H1 (cell line): ENCODE measurements at regions not wholly inside any gene's neighbourhood (a gene's known extent, or its start where the extent isn't known, plus 50 kb on each side); places are given as distances from the start of the nearest gene placed in this dataset.

Experiments used
- CTCF ChIA-PET: fragments of 300-600 bp; sonication (Branson Sonifier 250); formaldehyde crosslinking; loops from one replicate; lab custom pipeline; 2021; ENCODE audit not compliant: partially characterized antibody; lab: Charles Lee
- POLR2A ChIA-PET: fragments of 300-600 bp; sonication (Branson Sonifier 250); formaldehyde crosslinking; loops from one replicate; lab custom pipeline; 2021; ENCODE audit warnings: inconsistent platforms; ENCODE audit not compliant: partially characterized antibody; lab: Charles Lee
- DNase-seq, 2 experiments: peaks; one replicate each; pipeline versions ENCODE4 v3.0.0 to v3.0.0-alpha.2; 2010 to 2022; ENCODE audit warnings: low spot score in 2 of 2, low read depth in 1 of 2, mixed read lengths in 1 of 2
- FAIRE-seq: peaks from 2 replicates; lab custom pipeline; 2011; peaks lifted over from hg19 to GRCh38; lab: Jason Lieb, UNC
- H2AFZ ChIP-seq: 2 replicates; pipeline ENCODE4 v1.8.1; 2012; ENCODE audit warnings: low read length, inconsistent platforms
- H2AK5ac ChIP-seq: 2 replicates; pipeline ENCODE4 v1.6.1; 2013; ENCODE audit warnings: low read depth, low read length
- H2BK120ac ChIP-seq: replicated peaks from 2 replicates; pipeline ENCODE3; 2013; ENCODE audit warnings: low read depth, low read length, inconsistent platforms
- H2BK12ac ChIP-seq: 2 replicates; pipeline ENCODE4 v1.6.1; 2013; ENCODE audit warnings: low read depth, low read length
- H2BK15ac ChIP-seq: 2 replicates; pipeline ENCODE4 v1.6.1; 2013; ENCODE audit warnings: low read length
- H2BK20ac ChIP-seq: 2 replicates; pipeline ENCODE4 v1.6.1; 2013; ENCODE audit warnings: low read length
- H2BK5ac ChIP-seq: 2 replicates; pipeline ENCODE4 v1.6.1; 2013; ENCODE audit warnings: low read depth, low read length
- H3K14ac ChIP-seq: 2 replicates; pipeline ENCODE4 v1.6.1; 2013; ENCODE audit warnings: inconsistent platforms; ENCODE audit not compliant: insufficient read length
- H3K18ac ChIP-seq: 2 replicates; pipeline ENCODE4 v1.6.1; 2013; ENCODE audit warnings: low read length; ENCODE audit errors: extremely low read depth
- H3K23ac ChIP-seq: 2 replicates; pipeline ENCODE4 v1.6.1; 2013; ENCODE audit warnings: inconsistent platforms; ENCODE audit not compliant: insufficient read length
- H3K23me2 ChIP-seq: 2 replicates; pipeline ENCODE4 v1.6.1; 2013; ENCODE audit warnings: low read depth, low read length
- H3K27ac ChIP-seq: 2 replicates; pipeline ENCODE4 v1.6.1; 2011; ENCODE audit warnings: low read depth, low read length, inconsistent platforms
- H3K27me3 ChIP-seq, 4 experiments: replicated peaks in 1 of 4; 1 replicate in 1 of 4; 2 replicates in 3 of 4; pipeline versions ENCODE4 v1.6.1 to v1.8.1; 2011 to 2013; ENCODE audit warnings: low read length in 3 of 4, mild to moderate bottlenecking in 3 of 4, inconsistent platforms in 2 of 4, mixed read lengths in 2 of 4, moderate library complexity in 1 of 4; ENCODE audit not compliant: control insufficient read depth in 3 of 4, insufficient read depth in 3 of 4; ENCODE audit errors: extremely low read depth in 1 of 4
- H3K36me3 ChIP-seq, 4 experiments: 2 replicates each; pipeline versions ENCODE4 v1.6.1 to v1.8.1; 2011 to 2013; ENCODE audit warnings: mild to moderate bottlenecking in 4 of 4, low read length in 3 of 4, moderate library complexity in 2 of 4, control low read depth in 1 of 4, inconsistent platforms in 1 of 4; ENCODE audit not compliant: insufficient read depth in 4 of 4, control insufficient read depth in 2 of 4
- H3K4ac ChIP-seq: replicated peaks from 2 replicates; pipeline ENCODE3; 2013; ENCODE audit warnings: low read length, low read depth, mixed read lengths, inconsistent platforms; ENCODE audit not compliant: insufficient read length
- H3K4me1 ChIP-seq, 4 experiments: replicated peaks in 1 of 4; 1 replicate in 1 of 4; 2 replicates in 3 of 4; pipeline versions ENCODE4 v1.6.1 to v1.8.1; 2011 to 2013; ENCODE audit warnings: low read length in 3 of 4, inconsistent platforms in 2 of 4, mixed read lengths in 1 of 4; ENCODE audit not compliant: insufficient read depth in 4 of 4, control insufficient read depth in 3 of 4
- H3K4me2 ChIP-seq, 2 experiments: 2 replicates each; pipeline versions ENCODE4 v1.6.1 to v1.8.1; 2011 to 2013; ENCODE audit warnings: low read depth in 2 of 2, low read length in 2 of 2, control low read depth in 1 of 2, inconsistent platforms in 1 of 2, mild to moderate bottlenecking in 1 of 2; ENCODE audit not compliant: insufficient read depth in 1 of 2
- H3K4me3 ChIP-seq, 4 experiments: fragments of 200-600, 300-600 bp in 1 of 4; sonication (generic), shearing (Covaris generic), sonication (Bioruptor Twin) in 1 of 4; 2 replicates each; pipeline versions ENCODE4 v1.5.1 to v1.8.1; 2011 to 2016; ENCODE audit warnings: low read length in 4 of 4, low read depth in 3 of 4, control low read depth in 2 of 4, inconsistent platforms in 2 of 4, mild to moderate bottlenecking in 2 of 4, mixed read lengths in 1 of 4, moderate library complexity in 1 of 4; ENCODE audit not compliant: insufficient read depth in 2 of 4; ENCODE audit errors: extremely low read depth in 1 of 4
- H3K56ac ChIP-seq: replicated peaks from 2 replicates; pipeline ENCODE3; 2013; ENCODE audit warnings: low read depth, mild to moderate bottlenecking, mixed read lengths, low read length, inconsistent platforms; ENCODE audit not compliant: insufficient read length
- H3K79me1 ChIP-seq: 2 replicates; pipeline ENCODE4 v1.6.1; 2013; ENCODE audit warnings: low read depth, low read length, control low read depth
- H3K79me2 ChIP-seq, 2 experiments: 2 replicates each; pipeline versions ENCODE4 v1.6.1 to v1.8.1; 2012 to 2013; ENCODE audit warnings: low read length in 2 of 2, mild to moderate bottlenecking in 2 of 2, inconsistent platforms in 1 of 2; ENCODE audit not compliant: insufficient read depth in 2 of 2, control insufficient read depth in 1 of 2
- H3K9ac ChIP-seq, 4 experiments: replicated peaks in 1 of 4; 1 replicate in 1 of 4; 2 replicates in 3 of 4; pipeline versions ENCODE4 v1.6.1 to v1.8.1; 2011 to 2013; ENCODE audit warnings: low read depth in 3 of 4, low read length in 3 of 4, control low read depth in 2 of 4, mild to moderate bottlenecking in 2 of 4, moderate library complexity in 2 of 4, inconsistent platforms in 1 of 4; ENCODE audit errors: extremely low read depth in 1 of 4
- H3K9me3 ChIP-seq, 2 experiments: 2 replicates each; pipeline versions ENCODE4 v1.6.1 to v1.8.1; 2012 to 2013; ENCODE audit warnings: mild to moderate bottlenecking in 2 of 2, moderate library complexity in 2 of 2, control low read depth in 1 of 2, inconsistent platforms in 1 of 2, low read depth in 1 of 2, low read length in 1 of 2, mixed read lengths in 1 of 2; ENCODE audit not compliant: insufficient read depth in 2 of 2
- H4K20me1 ChIP-seq, 2 experiments: replicated peaks in 1 of 2; 2 replicates each; pipeline versions ENCODE3 to v1.8.1; 2011 to 2013; ENCODE audit warnings: inconsistent platforms in 2 of 2, low read length in 2 of 2, mild to moderate bottlenecking in 1 of 2; ENCODE audit not compliant: insufficient read depth in 2 of 2, control insufficient read depth in 1 of 2
- H4K5ac ChIP-seq: 2 replicates; pipeline ENCODE4 v1.6.1; 2013; ENCODE audit warnings: low read length, low read depth, mixed read lengths, inconsistent platforms; ENCODE audit not compliant: insufficient read length
- H4K8ac ChIP-seq: 2 replicates; pipeline ENCODE4 v1.8.0; 2013; ENCODE audit warnings: mild to moderate bottlenecking, moderate library complexity, low read length, inconsistent platforms; ENCODE audit not compliant: insufficient read depth; ENCODE audit errors: extremely low read depth
- H4K91ac ChIP-seq: replicated peaks from 2 replicates; pipeline ENCODE3; 2013; ENCODE audit warnings: low read length, mixed read lengths, inconsistent platforms; ENCODE audit not compliant: insufficient read length
- ASH2L ChIP-seq: fragments of 200-600, 300-600 bp; sonication (generic); IDR thresholded peaks from one replicate; pipeline ENCODE4 v1.7.1; 2017; ENCODE audit warnings: low read length
- BACH1 ChIP-seq: IDR thresholded peaks from 2 replicates; pipeline ENCODE4 v1.6.1; 2012; ENCODE audit warnings: low read length, improper control_type of control experiment
- BRCA1 ChIP-seq: IDR thresholded peaks from 2 replicates; pipeline ENCODE4 v1.6.1; 2012; ENCODE audit warnings: low read depth, low read length, improper control_type of control experiment
- CBX5 ChIP-seq: fragments of 300-800, 300-1000 bp; sonication (generic); IDR thresholded peaks from 2 replicates; pipeline ENCODE4 v1.7.1; 2016; ENCODE audit warnings: antibody characterized with exemption, low read length, low read depth
- CBX8 ChIP-seq: fragments of 300-800, 300-1000 bp; sonication (generic); IDR thresholded peaks from 2 replicates; pipeline ENCODE4 v1.7.1; 2016; ENCODE audit warnings: low read depth, low read length, borderline replicate concordance
- CREB1 ChIP-seq: IDR thresholded peaks from 2 replicates; pipeline ENCODE4 v1.6.1; 2012; ENCODE audit warnings: inconsistent platforms
- GTF2F1 ChIP-seq: IDR thresholded peaks from 2 replicates; pipeline ENCODE4 v1.6.1; 2012; ENCODE audit warnings: low read depth, low read length, improper control_type of control experiment, borderline replicate concordance
- HDAC6 ChIP-seq: IDR thresholded peaks from one replicate; pipeline ENCODE4 v1.7.1; 2012; ENCODE audit warnings: low read depth, mild to moderate bottlenecking, inconsistent platforms, low read length, moderate library complexity
- KDM5A ChIP-seq: fragments of 200-600 bp; IDR thresholded peaks from 2 replicates; pipeline ENCODE4 v1.7.1; 2012; ENCODE audit warnings: mild to moderate bottlenecking, low read length, inconsistent platforms, mixed read lengths
- NRF1 ChIP-seq: IDR thresholded peaks from 2 replicates; pipeline ENCODE4 v1.6.1; 2011; ENCODE audit warnings: mild to moderate bottlenecking, low read depth, low read length, improper control_type of control experiment
- POLR2A ChIP-seq, 2 experiments: IDR thresholded peaks; 1 replicate in 1 of 2; 2 replicates in 1 of 2; pipeline ENCODE4 v1.6.1; 2011; ENCODE audit warnings: low read depth in 2 of 2, low read length in 2 of 2, mild to moderate bottlenecking in 2 of 2; ENCODE audit errors: control extremely low read depth in 1 of 2
- POLR2AphosphoS5 ChIP-seq: IDR thresholded peaks from 2 replicates; pipeline ENCODE4 v1.6.1; 2011; ENCODE audit warnings: low read depth, low read length
- RXRA ChIP-seq: IDR thresholded peaks from 2 replicates; pipeline ENCODE4 v1.6.1; 2011; ENCODE audit warnings: low read depth, mild to moderate bottlenecking, low read length, moderate library complexity; ENCODE audit not compliant: insufficient read depth
- SAP30 ChIP-seq: fragments of 300-600 bp; sonication (generic); IDR thresholded peaks from 2 replicates; pipeline ENCODE4 v1.7.1; 2012; ENCODE audit warnings: low read length, moderate library complexity, mild to moderate bottlenecking, inconsistent platforms; ENCODE audit not compliant: insufficient read depth, insufficient replicate concordance
- SP4 ChIP-seq: IDR thresholded peaks from 2 replicates; pipeline ENCODE4 v1.6.1; 2012; ENCODE audit warnings: low read length, inconsistent platforms
- SUZ12 ChIP-seq: fragments of 200-600 bp; sonication (generic); IDR thresholded peaks from 2 replicates; pipeline ENCODE4 v1.6.1; 2012; ENCODE audit warnings: mild to moderate bottlenecking, inconsistent platforms, low read length, moderate library complexity, mixed read lengths
- WGBS, 2 experiments: shearing (Covaris generic) in 1 of 2; methylation state at CpG; one replicate each; pipeline versions ENCODE4 v1.1.6 to v1.1.7; 2013 to 2015; ENCODE audit warnings: low lambda C conversion rate in 2 of 2, mixed read lengths in 2 of 2, inconsistent platforms in 1 of 2, low coverage in 1 of 2, missing lambda C conversion rate in 1 of 2; ENCODE audit not compliant: insufficient replicate concordance in 2 of 2, insufficient coverage in 1 of 2, insufficient read length in 1 of 2; ENCODE audit errors: extremely low coverage in 1 of 2, missing lambda C conversion rate in 1 of 2; 5-methylcytosine and 5-hydroxymethylcytosine counted together

- no peak overlapping the region for H2AFZ ChIP-seq
- H4K20me1 ChIP-seq = no peaks in the 10 kb centered on the region
- H3K4me2 ChIP-seq = no peak overlapping the region
- H3K23me2 ChIP-seq = no peaks in the 10 kb centered on the region
- no peak overlapping the region for H3K14ac ChIP-seq
- TF ChIP-seq POLR2AphosphoS5 (no peak), RXRA (no peak), ASH2L (no peak), CREB1 (no peak), HDAC6 (no peak), CBX5 (no peak), GTF2F1 (no peak), NRF1 (no peak), BRCA1 (no peak), BACH1 (no peak), SAP30 (no peak), SUZ12 (no peak), KDM5A (no peak), SP4 (no peak), POLR2A (IDR thresholded peaks at IDR 0.05; ENCODE audit: control extremely low read depth in 1 of 2, low read depth in 2 of 2, low read length in 2 of 2) (no peak), CBX8 (no peak)
- H3K4ac ChIP-seq = no peak overlapping the region
- no peaks in the 10 kb centered on the region for H3K79me2 ChIP-seq
- H2AK5ac ChIP-seq = no peak overlapping the region
- no peak overlapping the region for H2BK12ac ChIP-seq
- H3K36me3 ChIP-seq = no peaks in the 10 kb centered on the region
- no peak overlapping the region for H3K18ac ChIP-seq
- WGBS, 2 experiments = 77% methylated on average over 4 of the region's 4 CpGs; no CpG with 5 or more reads in 1 of the 2 experiments
- no peak overlapping the region for H2BK120ac ChIP-seq
- H3K56ac ChIP-seq = no peak overlapping the region
- no peaks in the 10 kb centered on the region for H3K27me3 ChIP-seq
- no peak overlapping the region for H3K9ac ChIP-seq
- no peak overlapping the region for H3K23ac ChIP-seq
- FAIRE-seq (no peak), DNase-seq (no peak)
- CTCF ChIA-PET = no interaction called here
- no peak overlapping the region for H4K5ac ChIP-seq
- no peak overlapping the region for H2BK15ac ChIP-seq
- H4K8ac ChIP-seq = no peak overlapping the region
- H3K9me3 ChIP-seq = no peaks in the 10 kb centered on the region
- H3K27ac ChIP-seq = no peak overlapping the region
- no peaks in the 10 kb centered on the region for H3K79me1 ChIP-seq
- POLR2A ChIA-PET = no interaction called here
- H3K4me3 ChIP-seq = no peak overlapping the region
- H2BK20ac ChIP-seq = no peak overlapping the region
- H2BK5ac ChIP-seq = no peak overlapping the region
- no peak overlapping the region for H4K91ac ChIP-seq
- peaks cover 0 to 6% (median 2%) of the 10 kb centered on the region in 4 experiments; a peak in 2 of 7 replicates for H3K4me1 ChIP-seq
Observed at GRCh38 chr9:13369431-13369830, 89.9 kb upstream of the MPDZ start.
